Esophagus muscularis mucosa (tissue), 4 donors: ENCODE measurements at regions not wholly inside any gene's neighbourhood (a gene's known extent, or its start where the extent isn't known, plus 50 kb on each side); places are given as distances from the start of the nearest gene placed in this dataset.

Experiments
- EP300 ChIP-seq: sonication (generic); formaldehyde crosslinking; IDR thresholded peaks from one replicate; pipeline ENCODE4 v1.6.1; 2017; ENCODE audit warnings: antibody characterized with exemption
- POLR2A ChIP-seq: fragments of 450-650 bp; IDR thresholded peaks from one replicate; pipeline ENCODE4 v1.6.1; 2017; ENCODE audit warnings: antibody characterized with exemption, moderate library complexity, mild to moderate bottlenecking, low read depth
- POLR2AphosphoS5 ChIP-seq, 2 donors: sonication (generic); formaldehyde crosslinking; IDR thresholded peaks; one replicate each; pipeline ENCODE4 v1.6.1; 2017; ENCODE audit warnings: antibody characterized with exemption in 2 of 2
- TF ChIP-seq, protein P1 (sequence below), 3 experiments: fragments of 200-600 bp in 2 of 3; fragments of 450-650 bp in 1 of 3; sonication (generic) in 2 of 3; IDR thresholded peaks; one replicate each; pipeline ENCODE4 v1.5.1; 2017 to 2019; ENCODE audit warnings: antibody characterized with exemption in 3 of 3, mild to moderate bottlenecking in 2 of 3, moderate library complexity in 1 of 3

- TF ChIP-seq, protein P1, sequence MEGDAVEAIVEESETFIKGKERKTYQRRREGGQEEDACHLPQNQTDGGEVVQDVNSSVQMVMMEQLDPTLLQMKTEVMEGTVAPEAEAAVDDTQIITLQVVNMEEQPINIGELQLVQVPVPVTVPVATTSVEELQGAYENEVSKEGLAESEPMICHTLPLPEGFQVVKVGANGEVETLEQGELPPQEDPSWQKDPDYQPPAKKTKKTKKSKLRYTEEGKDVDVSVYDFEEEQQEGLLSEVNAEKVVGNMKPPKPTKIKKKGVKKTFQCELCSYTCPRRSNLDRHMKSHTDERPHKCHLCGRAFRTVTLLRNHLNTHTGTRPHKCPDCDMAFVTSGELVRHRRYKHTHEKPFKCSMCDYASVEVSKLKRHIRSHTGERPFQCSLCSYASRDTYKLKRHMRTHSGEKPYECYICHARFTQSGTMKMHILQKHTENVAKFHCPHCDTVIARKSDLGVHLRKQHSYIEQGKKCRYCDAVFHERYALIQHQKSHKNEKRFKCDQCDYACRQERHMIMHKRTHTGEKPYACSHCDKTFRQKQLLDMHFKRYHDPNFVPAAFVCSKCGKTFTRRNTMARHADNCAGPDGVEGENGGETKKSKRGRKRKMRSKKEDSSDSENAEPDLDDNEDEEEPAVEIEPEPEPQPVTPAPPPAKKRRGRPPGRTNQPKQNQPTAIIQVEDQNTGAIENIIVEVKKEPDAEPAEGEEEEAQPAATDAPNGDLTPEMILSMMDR (IDR thresholded peaks at IDR 0.05), result no peak
- no peak for TF ChIP-seq POLR2AphosphoS5 (IDR thresholded peaks at IDR 0.05)
- no peak for TF ChIP-seq EP300
- TF ChIP-seq POLR2A, result no peak
Observed at GRCh38 chr9:106745457-106745856, 117.5 kb upstream of the ZNF462 start.
